H1 (cell line): ENCODE measurements at regions not wholly inside any gene's neighbourhood (a gene's known extent, or its start where the extent isn't known, plus 50 kb on each side); places are given as distances from the start of the nearest gene placed in this dataset.
A peak's percentile ranks its signal among the peaks of the same experiment; 100 is the strongest.

Source experiments
- CTCF ChIA-PET: fragments of 300-600 bp; sonication (Branson Sonifier 250); formaldehyde crosslinking; loops from one replicate; lab custom pipeline; 2021; ENCODE audit not compliant: partially characterized antibody; lab: Charles Lee
- POLR2A ChIA-PET: fragments of 300-600 bp; sonication (Branson Sonifier 250); formaldehyde crosslinking; loops from one replicate; lab custom pipeline; 2021; ENCODE audit warnings: inconsistent platforms; ENCODE audit not compliant: partially characterized antibody; lab: Charles Lee
- DNase-seq, 2 experiments: peaks; one replicate each; pipeline versions ENCODE4 v3.0.0 to v3.0.0-alpha.2; 2010 to 2022; ENCODE audit warnings: low spot score in 2 of 2, low read depth in 1 of 2, mixed read lengths in 1 of 2
- FAIRE-seq: peaks from 2 replicates; lab custom pipeline; 2011; peaks lifted over from hg19 to GRCh38; lab: Jason Lieb, UNC
- H2AFZ ChIP-seq: 2 replicates; pipeline ENCODE4 v1.8.1; 2012; ENCODE audit warnings: low read length, inconsistent platforms
- H2AK5ac ChIP-seq: 2 replicates; pipeline ENCODE4 v1.6.1; 2013; ENCODE audit warnings: low read depth, low read length
- H2BK120ac ChIP-seq: replicated peaks from 2 replicates; pipeline ENCODE3; 2013; ENCODE audit warnings: low read depth, low read length, inconsistent platforms
- H2BK12ac ChIP-seq: 2 replicates; pipeline ENCODE4 v1.6.1; 2013; ENCODE audit warnings: low read depth, low read length
- H2BK15ac ChIP-seq: 2 replicates; pipeline ENCODE4 v1.6.1; 2013; ENCODE audit warnings: low read length
- H2BK20ac ChIP-seq: 2 replicates; pipeline ENCODE4 v1.6.1; 2013; ENCODE audit warnings: low read length
- H2BK5ac ChIP-seq: 2 replicates; pipeline ENCODE4 v1.6.1; 2013; ENCODE audit warnings: low read depth, low read length
- H3K14ac ChIP-seq: 2 replicates; pipeline ENCODE4 v1.6.1; 2013; ENCODE audit warnings: inconsistent platforms; ENCODE audit not compliant: insufficient read length
- H3K18ac ChIP-seq: 2 replicates; pipeline ENCODE4 v1.6.1; 2013; ENCODE audit warnings: low read length; ENCODE audit errors: extremely low read depth
- H3K23ac ChIP-seq: 2 replicates; pipeline ENCODE4 v1.6.1; 2013; ENCODE audit warnings: inconsistent platforms; ENCODE audit not compliant: insufficient read length
- H3K23me2 ChIP-seq: 2 replicates; pipeline ENCODE4 v1.6.1; 2013; ENCODE audit warnings: low read depth, low read length
- H3K27ac ChIP-seq: 2 replicates; pipeline ENCODE4 v1.6.1; 2011; ENCODE audit warnings: low read depth, low read length, inconsistent platforms
- H3K27me3 ChIP-seq, 4 experiments: replicated peaks in 1 of 4; 1 replicate in 1 of 4; 2 replicates in 3 of 4; pipeline versions ENCODE4 v1.6.1 to v1.8.1; 2011 to 2013; ENCODE audit warnings: low read length in 3 of 4, mild to moderate bottlenecking in 3 of 4, inconsistent platforms in 2 of 4, mixed read lengths in 2 of 4, moderate library complexity in 1 of 4; ENCODE audit not compliant: control insufficient read depth in 3 of 4, insufficient read depth in 3 of 4; ENCODE audit errors: extremely low read depth in 1 of 4
- H3K36me3 ChIP-seq, 4 experiments: 2 replicates each; pipeline versions ENCODE4 v1.6.1 to v1.8.1; 2011 to 2013; ENCODE audit warnings: mild to moderate bottlenecking in 4 of 4, low read length in 3 of 4, moderate library complexity in 2 of 4, control low read depth in 1 of 4, inconsistent platforms in 1 of 4; ENCODE audit not compliant: insufficient read depth in 4 of 4, control insufficient read depth in 2 of 4
- H3K4ac ChIP-seq: replicated peaks from 2 replicates; pipeline ENCODE3; 2013; ENCODE audit warnings: low read length, low read depth, mixed read lengths, inconsistent platforms; ENCODE audit not compliant: insufficient read length
- H3K4me1 ChIP-seq, 4 experiments: replicated peaks in 1 of 4; 1 replicate in 1 of 4; 2 replicates in 3 of 4; pipeline versions ENCODE4 v1.6.1 to v1.8.1; 2011 to 2013; ENCODE audit warnings: low read length in 3 of 4, inconsistent platforms in 2 of 4, mixed read lengths in 1 of 4; ENCODE audit not compliant: insufficient read depth in 4 of 4, control insufficient read depth in 3 of 4
- H3K4me2 ChIP-seq, 2 experiments: 2 replicates each; pipeline versions ENCODE4 v1.6.1 to v1.8.1; 2011 to 2013; ENCODE audit warnings: low read depth in 2 of 2, low read length in 2 of 2, control low read depth in 1 of 2, inconsistent platforms in 1 of 2, mild to moderate bottlenecking in 1 of 2; ENCODE audit not compliant: insufficient read depth in 1 of 2
- H3K4me3 ChIP-seq, 4 experiments: fragments of 200-600, 300-600 bp in 1 of 4; sonication (generic), shearing (Covaris generic), sonication (Bioruptor Twin) in 1 of 4; 2 replicates each; pipeline versions ENCODE4 v1.5.1 to v1.8.1; 2011 to 2016; ENCODE audit warnings: low read length in 4 of 4, low read depth in 3 of 4, control low read depth in 2 of 4, inconsistent platforms in 2 of 4, mild to moderate bottlenecking in 2 of 4, mixed read lengths in 1 of 4, moderate library complexity in 1 of 4; ENCODE audit not compliant: insufficient read depth in 2 of 4; ENCODE audit errors: extremely low read depth in 1 of 4
- H3K56ac ChIP-seq: replicated peaks from 2 replicates; pipeline ENCODE3; 2013; ENCODE audit warnings: low read depth, mild to moderate bottlenecking, mixed read lengths, low read length, inconsistent platforms; ENCODE audit not compliant: insufficient read length
- H3K79me1 ChIP-seq: 2 replicates; pipeline ENCODE4 v1.6.1; 2013; ENCODE audit warnings: low read depth, low read length, control low read depth
- H3K79me2 ChIP-seq, 2 experiments: 2 replicates each; pipeline versions ENCODE4 v1.6.1 to v1.8.1; 2012 to 2013; ENCODE audit warnings: low read length in 2 of 2, mild to moderate bottlenecking in 2 of 2, inconsistent platforms in 1 of 2; ENCODE audit not compliant: insufficient read depth in 2 of 2, control insufficient read depth in 1 of 2
- H3K9ac ChIP-seq, 4 experiments: replicated peaks in 1 of 4; 1 replicate in 1 of 4; 2 replicates in 3 of 4; pipeline versions ENCODE4 v1.6.1 to v1.8.1; 2011 to 2013; ENCODE audit warnings: low read depth in 3 of 4, low read length in 3 of 4, control low read depth in 2 of 4, mild to moderate bottlenecking in 2 of 4, moderate library complexity in 2 of 4, inconsistent platforms in 1 of 4; ENCODE audit errors: extremely low read depth in 1 of 4
- H3K9me3 ChIP-seq, 2 experiments: 2 replicates each; pipeline versions ENCODE4 v1.6.1 to v1.8.1; 2012 to 2013; ENCODE audit warnings: mild to moderate bottlenecking in 2 of 2, moderate library complexity in 2 of 2, control low read depth in 1 of 2, inconsistent platforms in 1 of 2, low read depth in 1 of 2, low read length in 1 of 2, mixed read lengths in 1 of 2; ENCODE audit not compliant: insufficient read depth in 2 of 2
- H4K20me1 ChIP-seq, 2 experiments: replicated peaks in 1 of 2; 2 replicates each; pipeline versions ENCODE3 to v1.8.1; 2011 to 2013; ENCODE audit warnings: inconsistent platforms in 2 of 2, low read length in 2 of 2, mild to moderate bottlenecking in 1 of 2; ENCODE audit not compliant: insufficient read depth in 2 of 2, control insufficient read depth in 1 of 2
- H4K5ac ChIP-seq: 2 replicates; pipeline ENCODE4 v1.6.1; 2013; ENCODE audit warnings: low read length, low read depth, mixed read lengths, inconsistent platforms; ENCODE audit not compliant: insufficient read length
- H4K8ac ChIP-seq: 2 replicates; pipeline ENCODE4 v1.8.0; 2013; ENCODE audit warnings: mild to moderate bottlenecking, moderate library complexity, low read length, inconsistent platforms; ENCODE audit not compliant: insufficient read depth; ENCODE audit errors: extremely low read depth
- H4K91ac ChIP-seq: replicated peaks from 2 replicates; pipeline ENCODE3; 2013; ENCODE audit warnings: low read length, mixed read lengths, inconsistent platforms; ENCODE audit not compliant: insufficient read length
- BACH1 ChIP-seq: IDR thresholded peaks from 2 replicates; pipeline ENCODE4 v1.6.1; 2012; ENCODE audit warnings: low read length, improper control_type of control experiment
- BCL11A ChIP-seq, 2 experiments: IDR thresholded peaks; one replicate each; pipeline ENCODE4 v1.6.1; 2011; ENCODE audit warnings: low read depth in 2 of 2, low read length in 2 of 2, mild to moderate bottlenecking in 2 of 2
- CHD2 ChIP-seq: IDR thresholded peaks from 2 replicates; pipeline ENCODE4 v1.6.1; 2012; ENCODE audit warnings: low read length, improper control_type of control experiment
- GABPA ChIP-seq: IDR thresholded peaks from 2 replicates; pipeline ENCODE4 v1.6.1; 2011; ENCODE audit warnings: mild to moderate bottlenecking, low read length, moderate library complexity, borderline replicate concordance; ENCODE audit not compliant: insufficient read depth
- KDM1A ChIP-seq: fragments of 200-600, 300-600 bp; sonication (generic); IDR thresholded peaks from 2 replicates; pipeline ENCODE4 v1.7.1; 2016; ENCODE audit warnings: mild to moderate bottlenecking, low read length, borderline replicate concordance
- KDM5A ChIP-seq: fragments of 200-600 bp; IDR thresholded peaks from 2 replicates; pipeline ENCODE4 v1.7.1; 2012; ENCODE audit warnings: mild to moderate bottlenecking, low read length, inconsistent platforms, mixed read lengths
- PHF8 ChIP-seq: fragments of 200-600 bp; sonication (generic); conservative IDR thresholded peaks from 2 replicates; pipeline ENCODE4 v1.7.1; 2012; ENCODE audit warnings: low read depth, mild to moderate bottlenecking, inconsistent platforms, low read length, moderate library complexity
- POLR2AphosphoS5 ChIP-seq: IDR thresholded peaks from 2 replicates; pipeline ENCODE4 v1.6.1; 2011; ENCODE audit warnings: low read depth, low read length
- SP4 ChIP-seq: IDR thresholded peaks from 2 replicates; pipeline ENCODE4 v1.6.1; 2012; ENCODE audit warnings: low read length, inconsistent platforms
- SRF ChIP-seq: IDR thresholded peaks from 2 replicates; pipeline ENCODE4 v1.6.1; 2011; ENCODE audit warnings: mild to moderate bottlenecking, low read depth, low read length, moderate library complexity
- SUZ12 ChIP-seq: fragments of 200-600 bp; sonication (generic); IDR thresholded peaks from 2 replicates; pipeline ENCODE4 v1.6.1; 2012; ENCODE audit warnings: mild to moderate bottlenecking, inconsistent platforms, low read length, moderate library complexity, mixed read lengths
- TBP ChIP-seq: IDR thresholded peaks from 2 replicates; pipeline ENCODE4 v1.6.1; 2011; ENCODE audit warnings: low read depth, low read length, improper control_type of control experiment
- WGBS, 2 experiments: shearing (Covaris generic) in 1 of 2; methylation state at CpG; one replicate each; pipeline versions ENCODE4 v1.1.6 to v1.1.7; 2013 to 2015; ENCODE audit warnings: low lambda C conversion rate in 2 of 2, mixed read lengths in 2 of 2, inconsistent platforms in 1 of 2, low coverage in 1 of 2, missing lambda C conversion rate in 1 of 2; ENCODE audit not compliant: insufficient replicate concordance in 2 of 2, insufficient coverage in 1 of 2, insufficient read length in 1 of 2; ENCODE audit errors: extremely low coverage in 1 of 2, missing lambda C conversion rate in 1 of 2; 5-methylcytosine and 5-hydroxymethylcytosine counted together

GRCh38 chr2:154591294-154591820, 107.1 kb upstream of the KCNJ3 start:
- no peak for FAIRE-seq
- DNase-seq, result no peak
- Histone ChIP-seq H3K79me1 (no peaks in the 10 kb centered on the region), H3K4me1 (peaks cover 1 to 28% (median 14%) of the 10 kb centered on the region in 4 experiments; a peak in 6 of 7 replicates), H4K5ac (peak overlapping the region; percentile 74), H3K56ac (no peak overlapping the region), H3K27ac (0 out of 2 replicates have a peak overlapping the region, but pooled peaks have one; percentile 19), H2BK5ac (peak overlapping the region; percentile 54; the same call in 1 of the 2 replicates), H2BK120ac (peak overlapping the region; percentile 51), H3K36me3 (no peaks in the 10 kb centered on the region), H3K23ac (no peak overlapping the region), H2BK15ac (no peak overlapping the region), H3K4me3 (no peak overlapping the region), H2BK12ac (no peak overlapping the region), H4K20me1 (no peaks in the 10 kb centered on the region), H2BK20ac (peak overlapping the region; percentile 44; the same call in 1 of the 2 replicates), H2AK5ac (no peak overlapping the region), H3K27me3 (no peaks in the 10 kb centered on the region), H3K18ac (no peak overlapping the region), H4K8ac (no peak overlapping the region), H3K4me2 (no peak overlapping the region), H3K4ac (no peak overlapping the region), H4K91ac (peak overlapping the region; percentile 12), H3K79me2 (no peaks in the 10 kb centered on the region), H3K9ac (no peak overlapping the region), H3K23me2 (no peaks in the 10 kb centered on the region), H3K14ac (no peak overlapping the region), H3K9me3 (no peaks in the 10 kb centered on the region), H2AFZ (no peak overlapping the region)
- CTCF ChIA-PET, result interaction anchor here (0.6 to 2.5 kb wide), 3 partner anchors 12 to 187 kb away, joined by 3 to 7 read pairs (median 3); no protein-coding TSS in a partner anchor
- POLR2A ChIA-PET, result no interaction called here
- 64% methylated on average over 2 of the region's 2 CpGs; no CpG with 5 or more reads in 1 of the 2 experiments for WGBS, 2 experiments
- TF ChIP-seq GABPA (no peak), CHD2 (no peak), PHF8 (no peak), TBP (no peak), KDM5A (no peak), SP4 (no peak), BCL11A (IDR thresholded peaks at IDR 0.05; ENCODE audit: low read depth in 2 of 2, low read length in 2 of 2) (no peak), KDM1A (no peak), SRF (no peak), SUZ12 (no peak), BACH1 (no peak), POLR2AphosphoS5 (no peak)
